G401 (cell line): ENCODE measurements at regions not wholly inside any gene's neighbourhood (a gene's known extent, or its start where the extent isn't known, plus 50 kb on each side); places are given as distances from the start of the nearest gene placed in this dataset.

ENCODE experiments used
- DNase-seq: peaks from one replicate; pipeline ENCODE4 v3.0.0-alpha.2; 2015; ENCODE audit warnings: low spot score
- in situ Hi-C: cut with HindIII; loops from 2 replicates; pipeline ENCODE4 v1.10.0; 2016; ENCODE audit warnings: low sequenced_read_pairs, mixed read lengths

DNA sequence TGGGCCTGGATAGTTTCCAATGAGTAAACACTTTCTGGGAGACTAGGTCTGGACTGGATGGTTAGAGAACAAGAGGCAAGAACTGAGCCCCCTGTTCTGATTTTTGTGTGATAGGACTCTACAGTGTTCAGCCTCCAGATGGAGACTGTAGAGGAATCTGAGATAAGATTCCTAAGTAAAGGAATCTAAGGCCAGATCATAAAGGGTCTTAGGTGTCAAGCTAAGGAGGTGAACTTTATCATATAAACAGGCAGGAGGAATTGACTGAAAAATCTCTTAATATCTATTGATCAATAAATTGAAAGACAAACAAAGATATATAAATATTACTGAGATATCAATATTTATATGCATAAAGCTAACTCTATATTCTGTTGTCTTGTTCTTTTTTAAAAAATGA lies 449.1 kb upstream of the DAB1 start:
- DNase-seq = no peak
- in situ Hi-C loops = no loop called here

DNA sequence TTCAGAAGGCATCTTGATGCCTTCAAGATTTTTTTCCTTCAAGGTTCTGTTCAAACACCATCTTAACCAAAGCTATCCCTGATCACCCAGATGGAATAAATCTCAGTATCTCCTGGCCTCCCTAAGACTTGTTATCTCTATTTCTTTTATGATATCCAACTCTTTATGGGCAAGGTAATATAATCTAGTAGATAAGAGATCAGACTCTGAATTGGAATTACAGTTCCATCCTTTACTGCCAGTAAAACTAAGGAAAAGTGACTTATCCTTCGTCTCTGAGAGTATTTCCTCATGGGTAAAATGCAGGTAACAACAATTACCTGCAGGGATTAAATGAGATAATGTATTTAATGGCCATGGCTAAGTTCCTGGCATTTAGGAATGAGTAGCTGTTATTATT lies 445.0 kb upstream of the DAB1 start:
- no peak for DNase-seq
- in situ Hi-C loops = no loop called here

DNA sequence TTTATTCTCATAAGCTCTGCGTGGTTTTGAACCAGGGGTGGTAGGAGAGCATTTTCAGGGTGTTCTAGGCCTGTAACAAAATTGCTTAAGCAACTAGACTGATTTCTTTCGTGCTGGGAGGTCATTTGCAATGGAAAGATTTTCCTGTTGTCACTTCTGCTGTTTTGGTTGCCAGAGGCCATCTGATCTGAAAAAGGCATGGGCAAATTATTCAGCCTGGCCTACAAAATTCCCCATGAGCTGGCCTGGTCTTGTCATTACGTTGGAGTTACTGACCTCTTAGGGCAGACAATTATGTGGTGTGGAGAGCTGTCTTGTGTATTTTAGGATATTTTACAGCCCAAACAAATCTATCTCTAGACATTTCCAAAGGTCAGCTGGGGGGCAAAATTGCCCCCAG lies 444.4 kb upstream of the DAB1 start:
- no peak for DNase-seq
- in situ Hi-C loops = no loop called here

DNA sequence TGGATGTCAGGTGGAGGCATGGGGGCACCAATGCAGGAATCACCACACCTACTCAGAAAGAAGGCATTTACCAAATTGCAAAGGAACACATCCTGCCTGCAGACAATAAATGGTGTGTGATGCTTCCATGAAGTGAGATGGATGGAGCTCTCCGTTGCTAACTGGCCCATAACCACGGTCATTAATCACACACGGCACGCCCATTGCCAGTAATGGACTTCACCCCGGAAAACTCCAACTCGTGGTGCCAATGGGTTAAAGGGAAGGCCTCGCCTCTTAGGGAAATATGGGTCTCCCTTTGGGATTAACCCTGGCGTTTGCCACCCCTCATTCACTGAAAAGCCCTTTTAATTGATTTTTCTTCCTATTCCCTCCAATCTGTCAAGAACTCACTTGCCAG lies 443.1 kb upstream of the DAB1 start:
- no peak for DNase-seq
- in situ Hi-C loops = no loop called here

DNA sequence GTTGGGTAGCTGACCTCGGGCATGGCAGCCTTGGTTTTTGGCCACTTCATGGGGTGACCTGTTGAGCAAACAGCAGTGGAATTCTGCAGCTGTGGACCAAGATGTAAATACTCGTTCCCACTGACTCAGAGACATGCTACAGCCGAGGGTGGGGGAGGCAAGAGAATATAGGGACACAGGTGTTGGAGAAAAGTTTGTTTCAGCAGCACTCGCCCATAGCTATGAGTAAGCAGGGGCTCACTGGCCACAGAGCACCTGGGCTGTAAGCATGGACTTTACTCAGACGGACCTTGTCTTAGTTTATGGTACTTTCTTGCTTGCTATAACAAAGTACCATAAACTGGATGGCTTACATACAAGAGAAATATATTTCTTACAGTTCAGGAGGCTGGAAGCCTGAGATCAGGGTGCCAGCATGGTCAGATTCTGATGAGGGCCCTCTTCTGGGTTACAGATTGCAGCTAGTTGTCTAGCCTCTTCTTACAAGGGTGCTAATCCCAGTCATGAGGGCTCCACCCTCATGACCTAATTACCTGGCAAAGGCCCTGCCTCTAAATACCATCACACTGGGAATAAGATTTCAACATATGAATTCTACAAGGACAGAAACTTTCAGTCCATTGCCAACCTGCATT lies 437.2 kb upstream of the DAB1 start:
- no peak for DNase-seq
- in situ Hi-C loops = no loop called here

DNA sequence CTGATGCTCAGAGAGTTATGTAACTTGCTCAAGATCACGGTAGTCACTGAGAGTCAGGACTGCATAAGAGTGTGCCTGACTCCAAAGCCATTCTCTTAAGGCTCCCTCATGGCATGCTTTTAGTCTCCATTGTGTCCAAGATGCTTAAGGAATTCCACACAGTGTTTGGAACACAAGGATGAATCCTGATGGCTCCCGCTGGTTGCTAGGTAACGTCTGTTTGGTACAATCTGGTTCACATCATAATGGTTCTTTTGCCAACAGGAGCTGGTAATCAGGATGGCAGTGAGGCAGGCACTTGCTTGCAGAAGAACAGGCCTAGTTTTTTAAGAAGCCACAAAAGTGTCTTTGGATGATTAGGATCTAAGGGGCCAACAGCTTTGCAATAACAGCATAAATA lies 436.5 kb upstream of the DAB1 start:
- DNase-seq = peak; percentile 89
- in situ Hi-C loops = no loop called here

DNA sequence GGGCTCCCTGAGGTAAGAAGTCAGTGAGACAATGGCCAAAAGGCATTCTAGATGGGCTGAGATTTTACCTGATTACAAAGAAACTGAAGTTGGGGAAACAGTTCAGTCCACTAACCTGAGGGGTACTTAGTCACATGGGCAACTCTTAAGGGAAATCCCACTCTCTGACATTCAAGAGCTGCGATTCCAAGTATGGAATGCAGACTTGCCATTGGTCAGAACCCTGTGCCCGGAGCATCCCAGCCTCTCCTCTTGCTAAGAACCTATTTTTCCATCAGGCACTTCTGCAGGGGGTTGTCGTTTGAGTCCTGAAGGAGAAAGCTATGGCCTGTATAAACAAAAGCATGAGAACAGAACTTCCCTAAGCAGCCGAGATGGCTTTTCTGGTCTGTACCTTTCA lies 434.9 kb upstream of the DAB1 start:
- no peak for DNase-seq
- in situ Hi-C loops = no loop called here

DNA sequence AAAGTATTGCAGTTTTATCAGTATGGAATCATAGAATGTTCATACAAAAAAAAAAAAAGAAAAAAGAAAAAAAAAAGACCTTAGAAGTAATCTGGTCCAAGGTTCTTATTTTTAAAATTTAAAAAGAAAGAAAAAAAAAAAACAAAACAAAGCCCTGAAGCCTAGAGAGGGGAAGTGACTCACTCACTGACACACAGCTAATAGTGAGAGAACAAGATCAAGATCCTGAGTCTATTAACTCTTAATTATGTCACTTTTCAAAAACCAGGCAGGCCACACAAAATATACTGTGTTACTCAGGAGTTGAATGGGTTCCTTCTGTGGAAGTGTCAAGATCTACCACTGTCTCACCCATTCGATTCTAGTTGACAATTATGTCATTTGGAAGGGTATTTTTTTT lies 433.9 kb upstream of the DAB1 start:
- no peak for DNase-seq

DNA sequence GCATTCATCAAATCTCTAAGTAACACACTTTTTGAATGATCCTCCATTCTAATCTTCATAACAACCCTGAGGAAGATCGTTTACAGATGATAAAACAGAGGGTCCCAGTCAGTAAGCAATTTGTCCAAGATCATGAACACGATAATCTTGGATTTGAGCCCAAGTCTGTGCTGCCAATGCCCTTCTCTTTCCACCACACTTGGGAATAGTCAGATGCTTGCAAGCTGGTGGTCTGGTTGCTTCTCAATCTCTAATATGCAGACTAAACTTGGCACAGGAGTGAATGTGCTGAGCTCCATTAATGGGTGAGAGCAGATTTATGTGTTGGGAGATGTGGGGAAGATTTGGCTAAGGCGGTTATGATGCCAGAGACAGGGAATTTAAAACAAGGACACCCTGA lies 430.6 kb upstream of the DAB1 start:
- in situ Hi-C loops = no loop called here
- no peak for DNase-seq

More for the DNA sequence above, 433.9 kb upstream of the DAB1 start:
- in situ Hi-C loops = no loop called here

DNA sequence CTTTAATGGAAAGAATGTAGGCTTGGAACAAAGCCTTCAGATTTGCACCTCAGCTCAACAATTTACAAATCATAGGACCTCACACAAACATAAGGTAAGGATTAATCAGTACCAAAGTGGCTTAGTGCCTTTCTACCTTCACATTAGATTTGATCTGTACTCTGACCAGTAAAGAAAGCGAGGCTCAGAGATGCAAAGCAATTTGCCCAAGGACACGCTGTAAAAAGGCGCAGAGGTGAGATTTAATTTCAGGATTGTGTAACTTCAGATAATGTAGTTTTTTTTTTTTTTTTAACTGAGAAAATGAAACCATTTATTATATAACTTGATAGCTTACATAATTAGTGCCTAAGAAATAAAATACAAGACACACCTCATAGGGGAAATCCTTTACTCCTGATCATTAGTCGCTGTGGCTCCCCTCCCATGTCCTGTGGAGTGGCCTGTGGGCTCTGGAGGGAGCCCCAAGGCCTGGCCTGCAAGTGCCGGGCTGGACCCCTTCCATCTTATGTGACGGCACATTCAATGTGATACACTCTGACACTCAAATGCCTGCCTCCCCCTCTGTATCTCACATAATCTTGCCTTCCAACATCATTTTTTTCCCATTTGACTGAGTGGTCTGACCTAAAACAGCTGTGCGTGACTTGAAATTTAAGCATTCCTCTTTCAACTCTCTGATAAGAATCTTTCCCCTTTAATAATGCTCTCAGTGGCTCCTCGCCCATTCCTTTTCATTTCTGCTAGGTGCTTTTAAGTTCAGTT lies 426.5 kb upstream of the DAB1 start:
- DNase-seq = no peak
- in situ Hi-C loops = no loop called here

DNA sequence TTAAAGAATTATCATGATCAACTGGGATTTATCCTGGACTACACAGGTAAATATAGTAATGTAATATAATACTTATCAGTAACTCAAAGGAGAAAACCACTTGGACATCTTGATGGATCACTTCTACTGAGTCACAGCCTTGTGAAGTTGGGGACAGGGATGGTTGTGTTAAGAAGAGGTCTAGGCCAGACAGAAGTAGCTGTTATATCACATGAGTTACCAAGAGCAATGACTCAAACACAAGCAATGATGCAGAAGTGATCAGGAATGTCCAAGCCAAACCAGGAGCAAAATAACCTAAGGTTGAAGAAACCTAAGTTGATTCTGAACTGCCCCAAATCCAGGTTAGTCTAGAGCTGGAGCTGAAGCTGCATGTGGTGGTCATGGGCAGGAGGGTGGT lies 424.5 kb upstream of the DAB1 start:
- in situ Hi-C loops = no loop called here
- no peak for DNase-seq

DNA sequence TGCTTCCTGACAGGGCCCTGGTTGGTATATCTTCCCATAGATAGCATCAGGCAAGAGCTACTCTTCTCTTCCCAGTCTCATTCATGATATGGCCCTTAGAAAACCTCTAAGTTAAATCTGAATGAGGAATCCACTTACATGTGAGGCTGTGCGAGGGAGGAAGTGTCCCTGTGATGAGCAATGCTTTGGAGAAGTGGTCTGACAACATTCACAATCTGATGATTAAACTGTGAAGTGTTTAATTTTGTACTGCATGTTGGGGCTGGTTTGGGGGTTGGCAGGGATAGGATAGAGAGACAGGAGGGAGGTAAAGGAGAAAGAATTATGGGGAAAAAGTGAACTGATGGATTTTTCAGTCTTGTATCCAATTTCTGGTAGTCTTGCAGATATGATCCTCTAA lies 421.2 kb upstream of the DAB1 start:
- no peak for DNase-seq
- in situ Hi-C loops = no loop called here

DNA sequence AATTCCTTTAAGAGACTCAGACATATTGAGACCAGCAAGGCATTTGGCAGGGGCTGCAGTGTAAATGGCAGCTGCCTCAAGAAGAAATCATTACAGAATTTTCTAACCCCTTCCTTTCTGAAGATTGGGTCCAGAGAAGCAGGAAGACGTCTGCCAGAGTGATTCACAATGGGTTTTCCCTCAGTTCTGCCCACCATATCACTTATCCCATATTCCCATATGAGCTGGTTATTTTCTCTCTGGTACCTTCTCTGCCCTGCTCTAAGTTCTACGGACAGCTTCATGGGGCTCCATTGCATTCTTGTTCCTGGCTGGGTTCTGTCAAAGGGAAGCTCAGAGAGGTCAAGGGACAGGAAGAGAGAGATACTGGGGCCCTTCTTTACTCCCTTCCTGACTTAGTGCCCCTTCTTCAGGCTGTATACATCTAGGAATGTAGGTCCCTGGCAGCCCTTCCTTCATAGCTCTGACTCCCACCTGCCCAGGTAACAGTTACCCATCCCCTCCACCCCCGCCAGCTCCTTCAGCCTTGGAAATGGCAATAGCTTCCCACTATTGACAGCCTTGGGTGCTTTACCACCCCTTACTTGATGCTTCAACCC lies 420.6 kb upstream of the DAB1 start:
- no peak for DNase-seq
- in situ Hi-C loops = no loop called here

DNA sequence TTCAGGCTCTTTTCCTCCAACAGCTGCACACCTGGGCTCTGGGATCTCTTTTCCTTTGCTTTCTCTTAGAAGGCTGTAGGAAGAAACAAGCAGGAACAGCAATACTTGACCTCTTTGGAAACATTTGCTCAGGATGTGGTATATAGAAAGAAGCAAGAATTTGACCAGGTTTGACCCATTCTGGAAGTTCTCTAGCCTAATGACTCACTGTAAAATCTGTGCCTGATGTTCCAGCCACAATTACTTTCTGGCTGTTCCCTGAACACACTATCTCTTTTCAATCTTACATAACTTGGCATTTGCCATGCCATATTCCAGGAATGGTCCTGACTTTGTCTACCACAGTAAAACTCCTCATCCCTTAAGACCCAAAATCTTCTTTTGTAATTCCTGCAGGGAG lies 419.9 kb upstream of the DAB1 start:
- in situ Hi-C loops = no loop called here
- no peak for DNase-seq

DNA sequence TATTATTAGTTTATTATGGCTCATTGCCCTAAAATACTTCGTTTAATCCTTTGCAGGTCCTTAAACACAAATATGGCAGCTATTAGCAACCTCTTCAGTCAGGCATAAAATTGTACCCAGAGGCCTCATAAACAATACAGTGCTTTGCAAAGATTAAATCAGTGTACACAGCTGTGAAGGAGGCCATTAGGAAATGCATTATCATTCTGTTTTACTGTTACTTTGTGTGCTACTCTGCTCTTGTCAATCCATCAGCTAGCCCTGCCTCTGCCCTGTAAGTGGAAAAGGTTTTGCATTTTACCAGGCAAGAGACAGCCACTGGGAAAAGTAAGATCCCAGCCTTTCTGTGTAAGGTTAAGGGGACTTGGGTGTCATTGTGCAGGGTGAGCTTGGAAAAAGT lies 415.7 kb upstream of the DAB1 start:
- in situ Hi-C loops = no loop called here
- DNase-seq = no peak

DNA sequence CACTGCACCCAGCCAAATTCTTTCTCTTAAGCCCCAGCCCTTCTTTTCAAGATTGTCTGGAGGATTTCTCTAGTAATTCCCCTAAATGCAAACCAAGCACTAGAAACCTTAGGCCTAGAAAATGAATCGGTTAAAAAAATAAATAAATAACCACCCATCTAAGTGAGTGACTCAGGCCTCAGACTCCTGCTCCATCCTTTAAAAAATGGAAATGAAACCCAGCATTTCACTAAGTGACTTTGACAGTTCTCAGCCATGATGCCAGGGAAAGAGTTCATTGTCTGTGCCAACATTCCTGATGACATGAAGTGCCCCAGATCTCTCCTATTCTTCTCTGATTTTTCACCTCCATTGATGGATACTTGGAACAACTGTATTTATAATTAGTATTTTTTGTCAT lies 415.2 kb upstream of the DAB1 start:
- in situ Hi-C loops = no loop called here
- DNase-seq = no peak

DNA sequence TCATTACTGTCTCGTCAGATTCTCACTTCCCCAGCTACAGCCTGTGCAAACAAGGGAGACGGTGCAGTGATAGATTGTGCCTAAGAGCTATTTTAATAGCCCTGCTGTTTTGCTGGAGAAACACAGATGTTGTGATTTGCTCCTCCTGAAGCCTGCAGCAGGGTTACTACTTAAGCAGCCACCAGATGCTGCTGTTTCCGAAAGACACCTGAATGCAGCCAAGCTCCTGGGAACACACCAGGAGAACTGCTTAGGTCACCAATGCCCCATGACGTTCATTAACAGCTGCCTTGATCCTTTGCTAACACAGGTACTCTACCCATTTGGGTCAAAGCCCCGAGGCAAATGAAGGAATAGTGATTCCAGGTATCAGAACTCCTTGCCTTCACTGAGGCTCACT lies 411.8 kb upstream of the DAB1 start:
- in situ Hi-C loops = no loop called here
- no peak for DNase-seq

DNA sequence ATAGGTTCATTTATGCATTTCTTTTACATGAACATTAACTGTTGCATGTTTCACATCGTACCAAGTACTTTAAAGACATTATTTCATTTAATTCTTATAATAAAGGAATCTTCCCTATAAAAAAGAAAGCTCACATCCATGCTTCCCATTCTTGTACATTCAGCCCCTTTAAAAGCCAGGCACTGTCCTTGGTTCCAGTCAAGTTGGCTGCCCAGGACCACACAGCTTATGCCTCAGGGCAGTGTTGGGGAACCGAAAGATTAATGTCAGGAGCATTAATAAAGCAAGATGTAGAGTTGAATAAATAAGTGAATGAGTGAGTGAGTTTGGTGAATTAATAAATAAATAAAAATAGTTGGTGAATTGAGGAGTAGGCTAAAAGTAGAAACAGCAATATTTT lies 409.4 kb upstream of the DAB1 start:
- in situ Hi-C loops = no loop called here
- no peak for DNase-seq

DNA sequence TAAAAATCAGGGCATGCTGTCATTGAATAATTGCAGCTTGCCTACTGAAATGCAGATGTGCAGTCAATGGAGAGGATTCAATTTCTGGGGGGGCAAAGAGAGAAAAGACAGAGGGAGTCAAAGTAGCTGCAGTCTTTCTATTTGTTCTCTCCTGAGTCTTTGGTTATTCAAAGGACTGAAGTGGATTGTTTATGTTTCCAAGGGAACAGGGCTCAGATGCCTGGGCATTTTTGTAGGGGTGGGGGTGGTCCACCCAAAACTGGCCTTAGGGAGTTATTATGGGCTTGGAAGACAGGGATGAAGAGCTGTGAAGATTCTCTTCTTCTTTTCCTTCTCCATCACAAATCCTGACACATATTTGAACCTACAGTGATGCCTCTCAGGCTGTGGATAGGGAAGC lies 408.8 kb upstream of the DAB1 start:
- in situ Hi-C loops = no loop called here
- no peak for DNase-seq

DNA sequence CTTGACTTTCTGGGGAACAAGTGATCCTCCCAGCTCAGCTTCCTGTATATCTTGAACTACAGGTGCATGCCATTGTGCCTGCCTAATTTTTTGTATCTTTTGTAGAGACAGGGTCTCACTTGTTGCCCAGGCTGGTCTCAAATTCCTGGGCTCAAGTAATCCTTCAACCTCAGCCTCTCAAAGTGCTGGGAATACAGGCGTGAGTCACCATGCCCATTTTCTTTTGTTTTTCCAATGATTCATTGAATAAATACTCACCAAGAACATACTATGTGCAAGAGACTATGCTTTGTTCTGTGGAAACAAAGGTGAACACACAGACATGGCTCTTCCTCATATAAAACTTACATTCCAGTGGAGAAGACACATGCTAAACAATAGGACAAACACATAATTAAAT lies 407.8 kb upstream of the DAB1 start:
- in situ Hi-C loops = no loop called here
- DNase-seq = no peak

DNA sequence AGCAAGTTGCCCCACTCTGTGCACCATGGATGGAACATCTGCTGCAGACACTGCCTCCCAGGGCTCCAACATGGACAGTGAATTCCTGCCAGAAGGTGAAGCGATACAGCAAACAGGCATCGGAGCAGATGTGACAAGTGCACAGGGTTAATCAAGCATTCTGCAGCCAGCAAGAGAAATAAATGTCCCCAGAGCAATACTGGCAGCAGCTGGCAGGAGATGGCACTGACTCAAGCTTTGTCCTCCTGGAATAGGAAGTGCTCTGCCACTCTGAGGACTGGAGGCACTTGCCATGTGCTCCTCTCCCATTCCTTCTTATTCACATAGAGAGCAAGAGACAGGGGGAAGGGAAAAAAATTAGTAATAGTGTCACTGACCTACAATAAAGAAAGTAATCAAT lies 402.7 kb upstream of the DAB1 start:
- in situ Hi-C loops = no loop called here
- DNase-seq = no peak
